Pons (tissue), 1 donor: ENCODE measurements at regions not wholly inside any gene's neighbourhood (a gene's known extent, or its start where the extent isn't known, plus 50 kb on each side); places are given as distances from the start of the nearest gene placed in this dataset.

ENCODE experiments used
- DNase-seq: peaks from one replicate; pipeline ENCODE4 v3.0.0-alpha.2; 2016; ENCODE audit warnings: low spot score

DNA sequence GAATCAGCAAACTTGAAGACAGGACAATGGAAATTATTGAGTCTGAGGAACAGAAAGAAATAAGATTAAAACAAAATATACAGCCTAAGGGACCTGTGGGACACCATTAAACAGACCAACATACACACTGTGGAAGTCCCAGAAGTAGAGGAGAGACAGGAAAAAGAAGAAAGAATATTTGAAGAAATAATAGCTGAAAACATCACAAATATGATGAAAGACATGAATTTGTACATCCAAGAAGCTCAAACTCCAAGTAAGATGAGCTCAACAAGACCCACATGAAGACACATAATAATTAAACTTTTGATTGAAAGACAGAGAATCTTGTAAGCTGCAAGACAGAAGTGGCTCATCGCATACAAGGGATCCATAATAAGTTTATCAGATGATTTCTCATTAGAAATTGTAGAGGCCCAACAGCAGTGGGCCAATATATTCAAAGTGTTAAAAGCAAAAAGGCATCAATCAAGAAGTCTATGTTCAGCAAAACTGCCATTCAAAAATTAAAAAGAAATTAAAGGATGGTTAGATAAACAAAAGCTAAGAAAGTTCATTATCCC is 311.3 kb upstream of the ADGRL2 start:
- DNase-seq, result no peak

DNA sequence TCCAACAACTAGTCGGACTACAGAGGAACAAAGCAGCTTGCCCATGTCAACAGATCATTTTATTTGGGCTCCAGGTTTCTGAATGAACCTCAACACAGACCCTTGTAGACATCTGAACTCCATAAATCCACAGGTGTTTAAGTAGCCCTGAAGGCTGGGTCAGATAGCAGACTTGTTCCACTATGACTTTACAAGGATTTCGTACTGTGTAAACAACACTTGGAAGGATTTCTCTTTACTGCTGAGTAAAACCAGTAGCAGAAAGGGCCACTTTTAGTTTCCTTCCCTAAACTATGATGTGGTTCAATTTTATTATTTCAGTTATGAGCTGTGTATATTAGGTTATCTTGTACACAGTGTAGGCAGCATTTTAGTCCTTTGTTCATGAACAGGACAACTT is 316.4 kb upstream of the ADGRL2 start:
- no peak for DNase-seq

DNA sequence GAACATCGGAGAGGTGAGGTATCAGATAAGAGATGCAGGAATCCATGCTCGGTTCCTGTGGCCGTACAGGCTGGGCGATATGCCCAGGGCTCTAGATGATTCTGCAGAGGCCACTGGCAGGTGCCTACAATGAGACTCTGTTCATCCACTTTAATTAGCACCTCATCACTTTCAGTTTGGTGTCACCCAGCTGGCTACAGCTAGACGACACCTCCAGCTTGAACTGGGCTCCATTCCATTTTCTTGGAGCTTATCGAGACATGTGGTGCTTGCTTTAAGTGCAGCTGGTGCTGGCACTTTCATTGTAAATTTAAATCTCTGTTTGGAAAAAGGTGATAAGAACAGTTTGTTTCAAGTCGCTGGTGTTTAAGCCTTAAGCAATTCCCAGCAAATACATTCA is 322.5 kb upstream of the ADGRL2 start:
- peak; percentile 11 for DNase-seq

DNA sequence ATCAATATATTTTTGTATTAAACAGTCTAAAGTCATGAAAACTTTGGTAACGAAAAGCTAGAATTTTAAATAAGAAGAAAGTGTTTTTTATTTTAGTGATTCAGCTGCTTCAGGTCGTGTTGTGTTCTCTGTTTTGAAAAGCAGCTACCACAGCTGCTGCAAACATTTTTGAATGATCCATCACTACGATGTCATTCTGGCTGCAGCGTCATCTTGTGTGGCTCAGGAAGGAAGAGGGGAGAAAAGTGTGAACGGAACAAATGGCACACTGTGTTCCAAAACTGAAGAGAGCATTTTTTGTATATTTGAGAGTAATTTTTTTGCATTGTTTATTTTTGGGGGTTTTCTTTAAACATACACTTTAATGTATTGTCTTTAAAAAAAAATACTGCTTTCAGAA is 323.0 kb upstream of the ADGRL2 start:
- no peak for DNase-seq

DNA sequence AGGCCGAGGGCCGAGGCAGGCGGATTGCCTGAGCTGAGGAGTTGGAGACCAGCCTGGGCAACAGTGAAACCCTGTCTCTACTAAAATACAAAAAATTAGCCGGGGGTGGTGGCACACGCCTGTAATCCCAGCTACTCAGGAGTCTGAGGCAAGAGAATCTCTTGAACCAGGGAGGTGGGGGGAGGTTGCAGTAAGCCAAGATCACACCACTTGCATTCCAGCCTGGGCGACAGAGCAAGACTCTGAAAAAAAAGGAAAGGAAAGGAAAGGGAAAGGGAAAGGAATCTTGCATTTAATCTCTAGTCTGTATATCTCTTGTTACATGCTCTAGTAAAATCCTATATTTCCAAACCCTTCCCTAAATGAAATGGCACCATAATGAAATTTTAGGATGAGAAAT is 328.3 kb upstream of the ADGRL2 start:
- DNase-seq, result no peak

DNA sequence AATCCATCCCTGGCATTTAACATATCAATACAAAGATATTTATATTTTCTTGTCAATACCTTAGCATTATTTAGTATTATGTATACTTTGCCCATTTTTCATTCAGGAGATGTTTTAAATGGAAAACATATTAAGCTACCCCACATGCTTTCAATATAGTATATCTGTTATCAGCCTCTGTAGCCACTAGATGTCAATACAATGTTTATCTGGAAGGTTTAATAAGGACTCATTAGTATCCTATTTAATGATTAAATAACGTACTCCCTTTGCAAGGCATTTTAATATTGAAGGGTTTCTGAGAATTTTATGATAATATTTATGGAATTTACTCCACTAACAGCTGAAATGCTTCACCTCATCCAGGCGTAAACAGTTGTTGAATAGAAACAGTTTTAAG is 329.5 kb upstream of the ADGRL2 start:
- no peak for DNase-seq

DNA sequence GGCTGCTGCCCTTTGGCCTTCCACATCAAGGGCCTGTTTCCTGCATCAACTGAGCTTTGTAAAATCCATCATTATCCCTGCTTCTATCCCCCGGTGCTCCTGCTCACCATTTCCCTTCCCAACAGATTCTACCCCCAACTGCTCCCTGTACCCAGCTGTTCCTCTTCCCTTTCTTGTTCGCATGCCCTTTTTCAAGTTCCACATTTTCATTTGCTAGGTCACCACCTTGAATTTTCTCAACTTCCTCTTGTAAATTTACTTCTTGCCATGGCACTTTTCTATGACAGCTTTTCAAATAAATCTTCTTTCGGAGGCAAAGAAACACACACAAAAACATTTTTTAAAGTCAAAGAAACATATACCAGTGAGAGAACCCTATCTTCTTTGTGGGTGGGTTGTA is 330.5 kb upstream of the ADGRL2 start:
- no peak for DNase-seq

DNA sequence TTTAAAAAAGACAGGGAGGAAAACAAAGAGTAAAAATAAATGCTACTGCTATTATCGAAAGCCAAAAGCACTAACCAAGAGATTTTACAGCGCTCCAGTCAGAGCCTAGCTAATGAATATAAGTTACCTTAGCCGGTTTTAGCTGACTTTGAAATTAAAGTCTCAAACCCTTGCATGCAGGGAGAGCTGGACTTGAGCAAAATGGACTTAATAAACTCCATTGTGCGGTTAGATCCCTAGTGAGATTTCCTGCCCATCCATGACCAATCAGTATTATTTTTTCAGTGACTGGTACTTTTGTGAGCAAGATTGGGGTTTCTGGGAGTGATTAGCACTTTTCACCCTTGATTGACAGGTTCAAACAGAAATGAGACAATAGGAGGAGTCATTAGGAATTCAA is 333.4 kb upstream of the ADGRL2 start:
- DNase-seq, result no peak

DNA sequence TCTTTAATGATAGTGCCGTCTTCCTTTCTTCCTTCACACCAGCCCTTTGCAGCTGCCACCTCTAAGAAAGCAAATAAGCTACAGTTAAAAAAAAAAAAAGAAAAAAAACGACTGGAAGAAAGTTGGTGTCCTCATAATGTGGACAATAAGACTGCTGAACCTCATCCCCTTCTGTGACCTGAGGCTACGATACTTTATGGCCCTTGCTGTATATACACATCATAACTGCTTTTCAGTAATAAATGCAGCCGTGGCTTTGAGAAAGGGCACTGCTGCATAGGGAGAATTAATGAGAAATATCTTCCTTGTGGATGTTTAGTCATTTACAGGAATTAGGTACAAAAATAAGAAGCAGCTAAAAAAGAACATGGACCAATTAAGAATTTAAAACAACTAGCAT is 333.8 kb upstream of the ADGRL2 start:
- no peak for DNase-seq

DNA sequence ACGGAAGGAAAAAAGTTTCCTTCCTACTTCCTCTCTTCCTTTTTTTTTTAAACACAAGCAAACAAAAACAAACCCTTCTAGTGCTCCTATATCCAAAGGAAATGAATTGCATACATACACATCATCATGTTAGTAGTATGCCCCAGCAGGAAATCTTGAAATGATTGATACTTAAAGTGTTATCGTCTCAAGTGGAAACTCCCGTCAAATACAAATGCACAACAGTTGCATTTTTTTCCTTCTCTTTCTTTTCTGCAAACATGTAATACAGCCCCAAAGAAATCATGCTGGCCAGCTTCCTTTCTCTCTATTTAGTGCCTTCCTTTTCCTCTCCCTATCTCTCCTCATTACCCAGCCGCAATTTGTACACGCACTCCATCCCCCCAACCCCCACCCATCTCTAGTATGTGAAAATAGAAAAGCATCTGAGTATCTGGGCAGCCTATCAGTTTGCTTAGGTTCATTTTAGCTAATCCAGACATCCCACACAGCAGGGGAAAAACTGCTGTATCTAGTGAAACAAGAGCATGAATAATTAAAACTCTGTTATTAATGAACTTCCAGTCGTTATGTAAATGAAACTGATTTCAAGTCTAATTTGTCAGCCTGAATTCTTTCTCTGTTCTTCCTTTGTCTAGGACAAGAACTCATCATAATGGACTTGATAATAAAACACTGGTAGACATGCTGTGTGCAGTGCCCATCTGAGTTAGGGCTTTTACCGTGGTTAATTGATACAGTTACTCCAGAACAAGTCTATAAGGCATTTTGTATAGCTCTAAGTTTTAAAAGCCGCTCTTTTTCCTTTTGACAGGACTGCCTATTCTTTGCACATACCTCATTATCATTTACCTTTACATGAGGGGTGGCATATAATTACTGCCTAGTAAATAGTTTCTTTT is 336.5 kb upstream of the ADGRL2 start:
- no peak for DNase-seq

DNA sequence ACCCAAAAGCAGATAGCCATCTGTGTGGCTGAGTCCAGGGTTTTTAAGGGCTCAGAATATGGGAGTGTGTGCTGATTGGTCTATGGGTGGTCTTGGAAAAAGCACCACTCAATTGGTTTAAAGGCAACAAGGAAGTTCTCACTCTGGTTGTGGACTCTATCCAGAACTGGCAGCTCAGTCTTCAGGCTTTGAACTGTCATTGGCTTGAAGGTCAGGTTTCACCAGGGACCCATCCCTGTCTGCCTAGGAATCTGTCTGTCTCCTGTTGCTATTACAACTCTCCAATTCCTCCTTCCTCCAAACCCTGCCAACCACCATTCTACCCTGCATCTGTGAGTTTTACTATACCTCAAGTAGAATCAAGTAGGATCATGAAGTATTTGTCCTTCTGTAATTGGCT is 341.7 kb upstream of the ADGRL2 start:
- DNase-seq, result no peak

DNA sequence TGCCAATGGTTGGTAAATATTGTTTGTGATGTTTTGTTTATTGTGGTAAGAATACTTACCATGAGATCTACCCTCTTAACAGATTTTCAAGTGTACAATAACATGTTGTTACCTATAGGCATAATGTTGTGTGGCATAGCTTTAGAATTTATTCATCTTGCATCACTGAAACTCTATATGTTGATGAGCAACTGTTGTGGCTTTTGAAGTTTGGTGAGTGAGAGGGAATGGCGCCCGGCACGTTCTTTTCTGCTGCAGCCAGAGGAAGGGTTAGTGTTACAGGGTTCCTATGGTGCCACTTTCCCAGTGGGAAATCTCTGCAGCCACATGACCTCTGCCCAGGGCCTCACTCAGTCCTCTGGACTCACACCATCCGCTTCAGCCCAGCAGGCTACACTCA is 342.5 kb upstream of the ADGRL2 start:
- DNase-seq, result no peak

DNA sequence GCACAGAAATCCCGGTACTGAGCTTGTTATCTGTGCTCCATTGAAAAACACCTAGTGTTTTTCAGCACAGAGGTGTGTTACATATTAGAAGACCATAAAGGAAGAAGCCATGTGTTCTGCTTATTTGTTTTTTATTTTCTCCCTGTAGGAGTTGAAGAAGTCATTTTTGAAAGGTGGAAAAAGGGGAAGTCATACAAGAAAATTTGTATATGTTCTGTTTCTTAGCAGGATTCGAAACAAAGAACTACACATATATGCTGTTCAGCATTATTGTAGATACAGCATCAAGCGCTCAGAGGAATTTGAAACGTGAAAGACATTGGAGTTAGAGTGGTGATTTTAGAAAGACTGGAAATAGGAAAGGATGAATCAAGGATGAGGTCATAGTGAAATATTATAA is 345.3 kb upstream of the ADGRL2 start:
- no peak for DNase-seq

DNA sequence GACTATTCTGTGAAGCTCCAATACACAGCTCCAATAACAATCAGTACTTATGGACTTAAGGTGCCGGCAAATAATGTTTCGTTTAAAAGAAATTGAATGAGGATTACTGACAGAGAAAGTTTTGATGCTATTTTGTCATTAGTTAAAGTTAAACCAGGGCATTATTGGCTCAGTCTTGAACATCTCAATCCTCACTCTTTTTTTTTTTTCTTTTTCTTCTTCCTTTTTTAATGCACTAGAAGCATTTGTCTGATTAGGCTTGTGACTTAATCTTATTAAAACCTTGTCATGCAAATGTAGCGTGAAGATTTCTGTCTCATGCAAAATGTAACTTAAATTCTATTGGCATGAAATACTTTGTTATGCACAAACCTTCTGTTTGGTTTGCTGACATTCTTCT is 346.8 kb upstream of the ADGRL2 start:
- DNase-seq, result no peak

DNA sequence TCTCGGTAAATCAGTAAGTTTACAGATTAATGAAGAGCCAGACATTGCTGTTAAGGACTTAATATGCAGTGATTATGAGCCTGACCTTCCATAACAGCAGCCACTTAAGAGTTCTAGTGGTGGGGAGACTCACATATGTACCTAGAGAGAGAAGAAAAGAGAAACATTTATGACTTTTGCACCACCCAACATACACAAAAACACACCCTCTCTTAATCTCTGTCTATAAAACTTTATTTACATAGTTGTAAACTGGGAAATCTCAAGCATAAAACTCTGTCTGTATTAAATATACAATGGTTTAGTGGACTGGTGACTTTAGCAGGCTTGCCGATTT is 347.4 kb upstream of the ADGRL2 start:
- DNase-seq, result no peak

DNA sequence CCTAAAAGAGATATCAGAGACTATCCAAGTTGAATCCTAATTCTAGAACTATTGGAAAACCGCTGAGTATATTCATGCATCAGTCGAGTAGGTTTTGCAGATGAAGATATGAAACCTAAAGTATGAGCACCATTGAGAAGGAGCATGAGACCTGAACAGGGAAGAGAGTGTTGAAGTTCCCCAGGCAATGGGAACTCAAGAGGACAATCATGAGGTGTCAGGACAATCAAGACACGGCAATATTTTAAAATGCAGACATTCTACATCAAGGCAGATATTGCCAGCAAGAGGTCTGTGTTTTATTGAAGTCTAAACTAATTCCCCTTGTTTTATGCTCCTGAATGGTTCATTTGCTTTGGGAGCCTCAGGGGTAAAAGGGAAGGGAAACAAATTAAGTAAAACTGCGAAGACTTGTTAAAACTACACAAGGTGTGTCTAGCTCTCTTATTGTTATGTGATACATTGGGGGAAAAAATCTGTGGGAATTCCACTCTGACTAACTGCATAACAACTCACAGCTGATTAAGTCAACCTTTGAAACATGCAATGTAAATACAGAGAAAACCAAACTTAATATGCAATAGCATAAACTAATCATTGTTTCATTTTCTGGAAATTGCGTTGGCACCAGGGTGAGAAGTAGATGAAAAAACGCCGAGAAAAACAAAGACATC is 347.9 kb upstream of the ADGRL2 start:
- DNase-seq, result no peak

DNA sequence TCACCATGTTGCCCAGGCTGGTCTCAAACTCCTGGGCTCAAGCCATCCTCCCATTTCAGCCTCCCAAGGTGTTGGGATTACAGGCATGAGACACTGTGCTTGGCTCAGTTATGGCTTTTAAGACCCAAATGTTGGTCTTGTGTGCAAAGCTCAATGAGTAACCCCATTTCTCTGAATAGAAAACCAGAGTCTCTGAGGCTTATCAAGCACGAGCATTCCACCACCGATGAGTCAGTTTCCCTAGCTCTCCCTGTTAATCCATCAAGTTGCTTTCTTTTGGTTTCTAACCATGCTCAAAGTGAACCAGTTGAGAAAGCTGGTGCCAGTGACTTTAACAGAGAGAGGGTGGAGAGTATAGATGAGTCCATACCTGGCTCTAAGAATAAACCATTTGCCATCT is 350.9 kb upstream of the ADGRL2 start:
- no peak for DNase-seq

DNA sequence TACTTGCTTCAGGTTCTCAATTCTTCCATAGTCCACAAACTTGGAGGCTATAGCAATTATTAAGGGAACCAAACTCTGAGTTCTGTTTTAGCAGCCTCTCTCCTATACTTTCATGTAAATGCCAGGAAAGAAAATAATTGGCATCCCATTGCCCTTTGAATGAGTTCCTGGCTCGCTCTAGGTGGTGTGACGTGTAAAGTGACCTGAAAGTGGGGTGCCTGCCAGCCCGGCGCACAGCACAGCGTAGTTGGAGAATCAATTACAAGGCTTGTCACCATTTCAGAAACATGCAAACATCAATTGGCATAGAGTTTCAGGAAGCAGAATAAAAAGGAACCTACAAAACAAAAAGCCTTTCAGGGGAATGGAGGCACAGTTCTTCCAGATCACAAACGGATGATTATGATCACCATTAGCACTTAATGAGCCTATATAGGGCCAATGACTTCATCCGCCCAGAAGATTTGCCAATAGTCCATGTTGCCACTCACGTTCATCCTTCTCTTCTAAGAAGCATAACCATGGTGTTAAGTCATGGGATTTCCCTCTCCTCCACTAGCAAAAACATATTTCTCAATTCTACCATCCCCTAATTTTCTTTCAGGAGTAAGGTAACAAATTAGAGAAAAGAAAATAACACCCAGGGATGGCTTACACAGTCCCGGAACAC is 354.6 kb upstream of the ADGRL2 start:
- DNase-seq, result no peak

DNA sequence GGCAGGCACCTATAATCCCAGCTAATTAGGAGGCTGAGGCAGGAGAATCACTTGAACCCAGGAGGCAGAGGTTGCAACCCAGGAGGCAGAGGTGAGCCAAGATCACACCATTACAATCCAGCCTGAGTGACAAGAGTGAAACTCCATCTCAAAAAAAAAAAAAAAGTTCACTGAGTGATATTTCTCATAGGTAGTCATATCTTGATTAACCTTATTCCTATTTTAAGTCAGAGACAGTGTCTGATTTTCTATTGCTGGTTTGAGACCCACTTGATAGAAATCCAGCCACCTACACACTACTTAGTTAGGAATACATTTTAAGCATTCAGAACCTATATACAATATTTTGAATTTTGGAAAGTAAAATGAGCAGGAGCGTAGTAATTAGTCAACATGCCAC is 357.4 kb upstream of the ADGRL2 start:
- no peak for DNase-seq

DNA sequence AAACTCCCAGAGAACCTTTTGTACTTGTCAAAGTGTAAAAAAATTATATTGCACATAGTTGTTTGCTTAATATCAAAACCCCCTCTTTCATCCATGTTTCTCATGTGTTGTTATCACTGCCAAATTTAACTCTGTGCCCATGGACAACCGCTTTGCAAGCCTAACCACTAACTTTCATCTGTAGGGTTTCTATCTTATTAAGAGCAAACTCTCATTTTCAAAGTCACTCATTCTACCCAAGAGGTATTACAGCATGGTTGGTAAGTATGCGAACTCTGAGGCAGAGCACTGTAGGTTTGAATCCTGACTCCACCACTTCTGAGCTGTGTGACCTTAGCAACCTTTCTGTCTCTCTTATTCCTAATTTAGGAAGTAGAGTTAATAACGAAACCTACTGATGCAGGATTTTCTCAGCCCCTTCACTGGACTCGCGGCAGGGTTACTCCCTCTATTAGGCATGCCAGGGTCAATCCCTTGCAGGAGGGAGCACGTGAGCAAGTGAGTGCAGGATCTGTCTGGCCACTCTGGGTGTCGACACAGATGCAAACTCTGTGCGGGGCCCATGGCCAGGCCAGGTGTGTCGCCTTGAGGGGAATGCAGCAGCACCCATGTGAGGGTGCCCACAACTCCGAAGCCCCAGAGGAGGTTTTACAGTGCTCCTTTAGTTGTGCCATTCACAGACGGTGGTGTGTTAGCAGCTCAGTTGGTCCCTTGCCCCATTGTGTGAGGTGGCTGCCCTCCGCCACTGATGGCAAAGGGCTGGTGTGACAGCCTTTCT is 361.5 kb upstream of the ADGRL2 start:
- no peak for DNase-seq

DNA sequence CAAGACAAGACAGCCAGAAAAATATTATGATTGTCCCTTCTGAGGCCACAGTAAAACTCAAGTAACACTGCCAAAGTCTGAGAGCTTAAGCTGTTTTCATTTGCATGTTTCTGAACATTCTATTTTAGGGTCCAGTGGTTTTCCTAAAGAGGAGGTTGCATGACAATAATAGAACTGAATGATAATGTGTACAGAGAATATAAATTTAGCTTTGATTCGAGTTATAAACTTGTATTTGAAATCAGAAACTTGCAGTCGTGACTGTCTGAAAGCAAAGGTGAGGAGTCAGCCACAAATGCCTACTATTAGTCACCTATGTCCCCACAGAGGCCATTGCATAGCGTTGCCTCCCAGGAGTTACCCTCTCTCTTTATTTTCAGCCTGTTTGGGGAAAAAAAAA is 363.1 kb upstream of the ADGRL2 start:
- DNase-seq, result no peak

DNA sequence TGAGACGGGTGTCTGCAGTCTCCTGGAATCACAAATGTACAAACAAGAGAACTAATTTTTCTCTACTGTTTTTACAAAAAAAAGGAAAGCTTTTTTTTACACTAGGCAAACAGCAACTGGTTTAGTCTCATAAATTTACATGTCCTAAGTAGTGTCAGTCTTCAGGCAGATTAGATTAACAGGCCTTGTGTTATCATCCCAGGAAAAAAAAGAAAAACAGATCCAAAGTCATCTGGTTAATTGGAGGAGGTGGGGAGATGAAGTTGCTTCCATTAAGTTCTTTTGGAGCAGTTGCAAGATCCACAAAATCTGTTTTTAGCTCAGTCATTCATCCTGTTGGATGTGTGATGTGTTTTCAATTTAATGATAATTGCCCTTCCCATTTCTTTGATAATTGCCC is 363.5 kb upstream of the ADGRL2 start:
- DNase-seq, result no peak
